GM12878 (cell line): ENCODE measurements at regions not wholly inside any gene's neighbourhood (a gene's known extent, or its start where the extent isn't known, plus 50 kb on each side); places are given as distances from the start of the nearest gene placed in this dataset.
"Not testable (repeated sequence)": the region's sequence is repeated elsewhere in the genome, so short reads cannot be mapped to it uniquely, and the experiment has no call there.

Experiments used
- ATAC-seq: fragments of 200-7000 bp; cut with Tn5 transposase; 3 replicates; pipeline ENCODE4 v1.9.1; 2020; ENCODE audit warnings: mild to moderate bottlenecking, moderate library complexity
- BruUV-seq: library from RNA; stranded (reverse); fragments of 400-500 nt; replicated peaks from 2 replicates; lab custom pipeline; 2021; lab: Mats Ljungman, UMichigan
- CTCF ChIA-PET: fragments of 300-600 bp; sonication (Branson Sonifier 250); formaldehyde crosslinking; extraction: SDS; loops from one replicate; lab custom pipeline; 2021; ENCODE audit warnings: inconsistent platforms; lab: Yijun Ruan, JAX
- POLR2A ChIA-PET: fragments of 350-600 bp; formaldehyde crosslinking; extraction: SDS; loops from one replicate; lab custom pipeline; 2021; ENCODE audit warnings: inconsistent platforms; lab: Charles Lee
- RAD21 ChIA-PET: fragments of 300-600 bp; sonication (Branson Sonifier 250); formaldehyde crosslinking; loops from one replicate; lab custom pipeline; 2023; ENCODE audit warnings: antibody characterized with exemption; ENCODE audit not compliant: unreplicated experiment; lab: Charles Lee
- SMC1A ChIA-PET: fragments of 300-600 bp; sonication (Branson Sonifier 250); formaldehyde crosslinking; loops from one replicate; lab custom pipeline; 2023; ENCODE audit not compliant: unreplicated experiment, uncharacterized antibody; lab: Charles Lee
- DNase-seq: peaks from one replicate; pipeline ENCODE4 v3.0.0-alpha.2; 2011; ENCODE audit warnings: low read depth, low spot score
- FAIRE-seq: peaks from 3 replicates; lab custom pipeline; 2011; peaks lifted over from hg19 to GRCh38; lab: Jason Lieb, UNC
- H2AFZ ChIP-seq: 2 replicates; pipeline ENCODE4 v1.6.0; 2011; ENCODE audit warnings: low read depth, low read length, control low read depth; ENCODE audit not compliant: control insufficient read depth
- H3K27ac ChIP-seq: 2 replicates; pipeline ENCODE4 v1.5.1; 2011; ENCODE audit warnings: control low read depth; ENCODE audit not compliant: control insufficient read depth, insufficient read depth
- H3K27me3 ChIP-seq, 2 experiments: replicated peaks in 1 of 2; 2 replicates each; pipeline versions ENCODE4 v1.6.0 to v1.6.1; 2011; ENCODE audit warnings: low read length in 1 of 2; ENCODE audit not compliant: control insufficient read depth in 2 of 2, insufficient read depth in 2 of 2
- H3K36me3 ChIP-seq, 2 experiments: 2 replicates each; pipeline ENCODE4 v1.5.1; 2011; ENCODE audit warnings: low read length in 1 of 2; ENCODE audit not compliant: control insufficient read depth in 2 of 2, insufficient read depth in 2 of 2
- H3K4me1 ChIP-seq: 2 replicates; pipeline ENCODE4 v1.6.1; 2011; ENCODE audit warnings: mild to moderate bottlenecking, low read length, moderate library complexity, mixed read lengths; ENCODE audit not compliant: control insufficient read depth, insufficient read depth
- H3K4me2 ChIP-seq: 2 replicates; pipeline ENCODE4 v1.6.0; 2011; ENCODE audit warnings: control low read depth; ENCODE audit not compliant: control insufficient read depth, insufficient read depth
- H3K4me3 ChIP-seq: fragments of 200-600 bp; sonication (generic); 2 replicates; pipeline ENCODE4 v1.5.1; 2016
- H3K79me2 ChIP-seq: 2 replicates; pipeline ENCODE4 v1.6.0; 2011; ENCODE audit warnings: low read length; ENCODE audit not compliant: control insufficient read depth, insufficient read depth
- H3K9ac ChIP-seq: 2 replicates; pipeline ENCODE4 v1.8.0; 2011; ENCODE audit warnings: low read length, control low read depth, mixed read lengths; ENCODE audit not compliant: control insufficient read depth, insufficient read depth
- H3K9me3 ChIP-seq: replicated peaks from 3 replicates; pipeline ENCODE4 v1.5.1; 2011; ENCODE audit warnings: mild to moderate bottlenecking, low read length; ENCODE audit not compliant: control insufficient read depth, insufficient read depth
- H4K20me1 ChIP-seq: 2 replicates; pipeline ENCODE4 v1.6.0; 2011; ENCODE audit not compliant: control insufficient read depth, insufficient read depth
- CBFB ChIP-seq: IDR thresholded peaks from 2 replicates; pipeline ENCODE4 v1.6.1; 2016; ENCODE audit warnings: antibody characterized with exemption, low read depth
- GABPA ChIP-seq: IDR thresholded peaks from 2 replicates; pipeline ENCODE4 v1.6.1; 2014; ENCODE audit warnings: antibody characterized with exemption, low read depth, mild to moderate bottlenecking, inconsistent platforms
- KDM1A ChIP-seq: fragments of 200-600 bp; sonication (generic); IDR thresholded peaks from 2 replicates; pipeline ENCODE4 v1.6.1; 2016; ENCODE audit warnings: borderline replicate concordance
- WGBS: methylation state at CpG from one replicate; pipeline ENCODE4 v1.1.6; 2016; ENCODE audit warnings: low lambda C conversion rate; ENCODE audit not compliant: insufficient replicate concordance, insufficient coverage; ENCODE audit errors: missing lambda C conversion rate; 5-methylcytosine and 5-hydroxymethylcytosine counted together
- in situ Hi-C: fragments of 300-500 bp; cut with MboI; formaldehyde crosslinking; loops from 9 replicates; pipeline ENCODE4 v1.14.3; 2018; ENCODE audit warnings: mixed read lengths
- intact Hi-C: fragments of 100-400 bp; cut with micrococcal nuclease; formaldehyde crosslinking; loops from one replicate; pipeline ENCODE4 v1.14.2; 2022; ENCODE audit not compliant: unreplicated experiment

DNA sequence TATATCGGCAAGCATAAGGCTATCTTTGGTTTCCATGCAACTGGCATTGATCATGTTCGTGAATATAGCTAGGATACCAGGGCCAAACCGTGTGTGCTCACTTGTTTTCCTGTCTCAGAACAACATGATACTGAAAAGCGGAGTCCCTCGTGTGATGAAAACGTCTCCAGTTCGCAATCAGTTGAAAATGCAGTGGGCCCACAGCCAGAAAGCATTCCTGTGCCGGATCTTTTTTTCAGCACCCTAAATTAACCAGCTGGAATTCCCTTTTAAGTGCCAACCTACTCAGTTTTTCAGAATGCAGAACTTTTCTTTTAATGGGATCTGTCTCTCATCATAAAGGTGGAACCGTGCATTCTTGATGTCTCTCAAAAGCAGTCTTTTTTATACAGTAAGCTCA is 130.8 kb upstream of the FRG1 start:
- Histone ChIP-seq H3K27me3 (no peaks in the 10 kb centered on the region), H3K4me1 (no peaks in the 10 kb centered on the region), H2AFZ (no peak overlapping the region), H3K36me3 (no peaks in the 10 kb centered on the region), H3K4me3 (no peak overlapping the region), H3K27ac (no peak overlapping the region), H3K9me3 (no peaks in the 10 kb centered on the region; the same call in 2 of the 3 replicates), H3K4me2 (no peak overlapping the region), H3K79me2 (no peaks in the 10 kb centered on the region), H4K20me1 (no peaks in the 10 kb centered on the region), H3K9ac (no peak overlapping the region)
- 60% methylated on average over 9 of the region's 9 CpGs for WGBS
- FAIRE-seq (no peak), ATAC-seq (no peak), DNase-seq (no peak)
- CTCF ChIA-PET: no interaction called here
- in situ Hi-C loops: no loop called here
- intact Hi-C loops: no loop called here
- BruUV-seq: no TSS peak
- RAD21 ChIA-PET: no interaction called here
- SMC1A ChIA-PET: no interaction called here
- POLR2A ChIA-PET: no interaction called here
- TF ChIP-seq KDM1A (no peak), GABPA (no peak), CBFB (no peak)

- BruUV-seq, SMC1A ChIA-PET, ATAC-seq, POLR2A ChIA-PET, H3K36me3 ChIP-seq, H3K79me2 ChIP-seq, in situ Hi-C loops, FAIRE-seq, intact Hi-C loops, H3K27me3 ChIP-seq, H3K9me3 ChIP-seq, H3K27ac ChIP-seq, H3K9ac ChIP-seq, CTCF ChIA-PET, DNase-seq, H3K4me2 ChIP-seq, H3K4me3 ChIP-seq, H4K20me1 ChIP-seq, H2AFZ ChIP-seq, H3K4me1 ChIP-seq, RAD21 ChIA-PET: not testable (repeated sequence)
- WGBS: 69% methylated on average over 38 of the region's 75 CpGs
Measured at GRCh38 chr4:189810318-189811181, 130.1 kb upstream of the FRG1 start.
